SK-N-MC (cell line): ENCODE measurements at regions not wholly inside any gene's neighbourhood (a gene's known extent, or its start where the extent isn't known, plus 50 kb on each side); places are given as distances from the start of the nearest gene placed in this dataset.

ENCODE experiments used
- EZH2 ChIP-seq: fragments of 200-600 bp; sonication (generic); IDR thresholded peaks from one replicate; pipeline ENCODE4 v1.6.1; 2017; ENCODE audit warnings: antibody characterized with exemption
- POLR2AphosphoS5 ChIP-seq: IDR thresholded peaks from 2 replicates; pipeline ENCODE4 v1.6.1; 2012; ENCODE audit warnings: mild to moderate bottlenecking, low read depth, low read length, borderline replicate concordance

DNA sequence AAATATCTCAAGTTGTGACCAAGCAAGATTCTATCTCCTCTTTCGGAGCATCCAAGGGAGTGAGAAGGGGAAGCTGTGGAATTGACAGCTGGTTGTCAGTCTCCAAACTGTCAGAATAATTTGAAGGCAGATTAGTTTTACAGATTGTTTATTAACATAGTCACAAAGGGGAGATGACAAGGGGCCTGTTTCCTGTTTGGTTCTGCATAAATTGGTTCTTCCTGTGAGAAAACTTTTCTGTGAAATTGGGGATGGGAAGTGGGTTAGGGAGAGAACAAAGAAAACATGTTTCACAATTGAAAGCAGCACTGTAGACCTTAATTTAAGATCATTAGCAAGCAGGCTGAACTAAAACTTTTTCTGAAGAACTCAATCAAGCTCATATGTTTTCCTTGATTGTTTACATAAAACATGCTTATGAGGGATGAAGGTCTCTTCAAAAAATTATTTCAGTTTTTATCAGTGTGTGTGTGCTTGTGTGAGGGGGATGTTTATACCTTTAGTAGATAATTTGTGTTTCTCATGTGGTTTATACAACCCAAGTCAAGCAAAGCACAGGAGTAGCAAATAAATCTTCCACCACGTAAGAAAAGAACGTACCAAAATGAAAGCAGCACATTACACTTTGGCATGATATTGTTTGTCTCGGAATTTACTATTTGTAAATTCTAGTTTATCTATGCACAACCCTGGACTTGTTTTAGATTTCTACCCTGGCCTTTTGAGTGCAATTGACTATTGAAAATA is 604.9 kb upstream of the CDH2 start:
- TF ChIP-seq POLR2AphosphoS5 (no peak), EZH2 (no peak)
